CD14-positive monocyte (primary cell): ENCODE measurements at regions not wholly inside any gene's neighbourhood (a gene's known extent, or its start where the extent isn't known, plus 50 kb on each side); places are given as distances from the start of the nearest gene placed in this dataset.

ENCODE experiments used
- DNase-seq, 3 donors: peaks; one replicate each; pipeline ENCODE4 v3.0.0-alpha.2; 2011 to 2022
- H2AFZ ChIP-seq: 2 replicates; pipeline ENCODE4 v1.6.0; 2012; ENCODE audit warnings: mild to moderate bottlenecking, low read depth, low read length, inconsistent platforms; ENCODE audit not compliant: insufficient read depth, poor library complexity, severe bottlenecking
- H3K27ac ChIP-seq, 2 donors: 1 replicate in 1 of 2; 2 replicates in 1 of 2; pipeline ENCODE4 v1.5.1; 2012 to 2013; ENCODE audit warnings: low read length in 2 of 2, control low read depth in 1 of 2, inconsistent platforms in 1 of 2, low read depth in 1 of 2, mild to moderate bottlenecking in 1 of 2
- H3K27me3 ChIP-seq, 2 donors: one replicate each; pipeline versions ENCODE4 v1.6.0 to v1.6.1; 2011 to 2013; ENCODE audit warnings: low read length in 2 of 2; ENCODE audit not compliant: control insufficient read depth in 2 of 2, insufficient read depth in 2 of 2
- H3K36me3 ChIP-seq, 2 donors: replicated peaks in 1 of 2; 1 replicate in 1 of 2; 2 replicates in 1 of 2; pipeline versions ENCODE4 v1.5.1 to v1.6.1; 2012 to 2013; ENCODE audit warnings: low read length in 2 of 2, control low read depth in 1 of 2, inconsistent platforms in 1 of 2, mild to moderate bottlenecking in 1 of 2; ENCODE audit not compliant: insufficient read depth in 2 of 2, control insufficient read depth in 1 of 2
- H3K4me1 ChIP-seq, 2 donors: 1 replicate in 1 of 2; 2 replicates in 1 of 2; pipeline versions ENCODE4 v1.5.1 to v1.6.1; 2012 to 2013; ENCODE audit warnings: low read length in 2 of 2, control low read depth in 1 of 2, inconsistent platforms in 1 of 2, mild to moderate bottlenecking in 1 of 2, moderate library complexity in 1 of 2; ENCODE audit not compliant: insufficient read depth in 2 of 2, control insufficient read depth in 1 of 2
- H3K4me2 ChIP-seq: replicated peaks from 2 replicates; pipeline ENCODE3; 2012; ENCODE audit warnings: low read length, moderate library complexity, mild to moderate bottlenecking; ENCODE audit not compliant: poor library complexity, severe bottlenecking; ENCODE audit errors: extremely low read depth
- H3K4me3 ChIP-seq, 3 experiments: fragments of 200-600 bp in 1 of 3; sonication (generic) in 1 of 3; replicated peaks in 1 of 3; 1 replicate in 2 of 3; 2 replicates in 1 of 3; pipeline ENCODE4 v1.5.1; 2011 to 2013; ENCODE audit warnings: low read length in 3 of 3, mild to moderate bottlenecking in 3 of 3, control low read depth in 2 of 3, low read depth in 2 of 3, inconsistent platforms in 1 of 3, moderate library complexity in 1 of 3
- H3K79me2 ChIP-seq: 2 replicates; pipeline ENCODE4 v1.6.0; 2012; ENCODE audit warnings: mild to moderate bottlenecking, control low read depth, inconsistent platforms, low read length, moderate library complexity; ENCODE audit not compliant: insufficient read depth
- H3K9ac ChIP-seq: 2 replicates; pipeline ENCODE4 v1.6.0; 2017; ENCODE audit warnings: low read length, mild to moderate bottlenecking; ENCODE audit not compliant: insufficient read depth, poor library complexity, severe bottlenecking
- H3K9me3 ChIP-seq, 2 donors: replicated peaks in 1 of 2; 1 replicate in 1 of 2; 2 replicates in 1 of 2; pipeline versions ENCODE4 v1.5.1 to v1.6.1; 2012 to 2013; ENCODE audit warnings: low read length in 2 of 2, control low read depth in 1 of 2; ENCODE audit not compliant: control insufficient read depth in 1 of 2, insufficient read depth in 1 of 2
- H4K20me1 ChIP-seq: 2 replicates; pipeline ENCODE4 v1.6.0; 2012; ENCODE audit warnings: mild to moderate bottlenecking, low read length, control low read depth, moderate library complexity; ENCODE audit not compliant: insufficient read depth
- H3K27ac Mint-ChIP-seq, 7 donors: one replicate each; pipeline ENCODE4 v1.8.0; 2020; ENCODE audit warnings: mild to moderate bottlenecking in 7 of 7, mixed read lengths in 7 of 7, moderate library complexity in 6 of 7, inconsistent platforms in 2 of 7
- H3K27me3 Mint-ChIP-seq, 3 donors: one replicate each; pipeline ENCODE4 v1.8.0; 2021 to 2022; ENCODE audit warnings: low read depth in 3 of 3, mild to moderate bottlenecking in 3 of 3, mixed read lengths in 3 of 3, moderate library complexity in 3 of 3, inconsistent platforms in 1 of 3
- H3K36me3 Mint-ChIP-seq, 2 donors: one replicate each; pipeline ENCODE4 v1.8.0; 2020; ENCODE audit warnings: mixed read lengths in 2 of 2, inconsistent platforms in 1 of 2, mild to moderate bottlenecking in 1 of 2
- H3K4me1 Mint-ChIP-seq: one replicate; pipeline ENCODE4 v1.8.0; 2020; ENCODE audit warnings: mild to moderate bottlenecking, mixed read lengths
- H3K4me3 Mint-ChIP-seq, 2 donors: one replicate each; pipeline ENCODE4 v1.8.0; 2020; ENCODE audit warnings: mild to moderate bottlenecking in 2 of 2, mixed read lengths in 2 of 2, moderate library complexity in 1 of 2
- H3K9me3 Mint-ChIP-seq, 7 donors: one replicate each; pipeline ENCODE4 v1.8.0; 2020 to 2022; ENCODE audit warnings: mixed read lengths in 7 of 7, mild to moderate bottlenecking in 6 of 7, moderate library complexity in 6 of 7, inconsistent platforms in 2 of 7
- CTCF ChIP-seq: fragments of 200-600 bp; IDR thresholded peaks from one replicate; pipeline ENCODE4 v1.8.0; 2022; ENCODE audit warnings: antibody characterized with exemption, mild to moderate bottlenecking
- WGBS: methylation state at CpG from one replicate; pipeline ENCODE4 v1.1.5; 2013; ENCODE audit warnings: missing lambda C conversion rate; ENCODE audit not compliant: insufficient coverage; 5-methylcytosine and 5-hydroxymethylcytosine counted together
- intact Hi-C, 2 donors: fragments of 100-400 bp; cut with micrococcal nuclease; formaldehyde crosslinking; loops; one replicate each; pipeline versions ENCODE4 v1.15.0 to v1.15.1; 2023

DNA sequence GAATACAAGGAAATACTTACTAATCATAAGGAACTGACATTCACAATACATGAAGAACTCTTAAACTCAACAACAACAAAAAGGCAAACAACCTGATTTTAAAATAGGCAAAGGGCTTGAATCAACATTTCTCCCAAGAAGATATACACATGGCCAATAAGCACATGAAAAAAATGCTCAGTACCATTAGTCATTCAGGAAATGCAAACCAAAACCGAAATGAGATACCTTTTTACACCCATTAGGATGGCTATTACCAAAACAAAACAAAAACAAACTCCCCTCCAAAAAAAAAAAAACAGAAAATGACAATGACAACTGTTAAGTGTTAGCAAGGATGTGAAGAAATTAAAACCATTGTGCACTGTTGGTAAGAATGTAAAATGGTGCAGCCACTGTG is 104.1 kb upstream of the ZNF462 start:
- intact Hi-C loops = no loop called here
- Histone ChIP-seq H3K4me3 (no peak overlapping the region), H2AFZ (no peak overlapping the region), H4K20me1 (no peaks in the 10 kb centered on the region), H3K36me3 (no peaks in the 10 kb centered on the region), H3K27ac (no peak overlapping the region), H3K9me3 (no peaks in the 10 kb centered on the region), H3K4me1 (no peaks in the 10 kb centered on the region), H3K79me2 (no peaks in the 10 kb centered on the region), H3K9ac (no peak overlapping the region), H3K27me3 (no peaks in the 10 kb centered on the region), H3K4me2 (no peak overlapping the region)
- H3K4me1 Mint-ChIP-seq = no peaks in the 10 kb centered on the region
- H3K4me3 Mint-ChIP-seq = no peak overlapping the region
- no peak for DNase-seq
- H3K36me3 Mint-ChIP-seq = no peaks in the 10 kb centered on the region
- peaks cover 0 to 1% (median 0%) of the 10 kb centered on the region in 7 donors for H3K9me3 Mint-ChIP-seq
- WGBS = no CpG with 5 or more reads among the region's 1 CpG
- peaks cover 0 to 1% (median 0%) of the 10 kb centered on the region in 3 donors for H3K27me3 Mint-ChIP-seq
- H3K27ac Mint-ChIP-seq = no peak overlapping the region
- no peak for TF ChIP-seq CTCF

DNA sequence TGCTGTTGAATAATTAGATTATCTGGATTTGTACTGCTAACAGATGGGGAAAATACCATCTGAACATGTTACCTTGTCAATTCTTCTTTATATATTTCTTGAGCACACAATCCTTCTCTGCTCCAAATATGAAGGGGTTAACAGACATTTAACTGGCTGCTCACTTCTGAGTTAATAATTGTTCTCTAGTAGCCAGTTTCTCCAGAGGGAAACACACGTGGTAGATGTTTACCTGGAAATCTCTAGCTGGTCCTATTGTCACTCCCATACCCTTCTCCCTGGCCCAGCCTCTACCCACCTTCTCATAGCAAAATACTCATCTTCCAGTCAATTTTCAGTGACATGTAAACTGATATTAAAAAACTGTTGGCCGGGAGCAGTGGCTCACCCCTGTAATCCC is 101.5 kb upstream of the ZNF462 start:
- no peak for TF ChIP-seq CTCF
- no peak overlapping the region for H3K27ac Mint-ChIP-seq
- H3K27me3 ChIP-seq = no peaks in the 10 kb centered on the region
- no peak overlapping the region for H3K4me2 ChIP-seq
- H3K9ac ChIP-seq = no peak overlapping the region
- DNase-seq = no peak
- no peaks in the 10 kb centered on the region for H3K4me1 Mint-ChIP-seq
- H3K27me3 Mint-ChIP-seq = peaks cover 0 to 1% (median 0%) of the 10 kb centered on the region in 3 donors
- intact Hi-C loops = no loop called here
- H3K4me3 Mint-ChIP-seq = no peak overlapping the region
- no peak overlapping the region for H2AFZ ChIP-seq
- H3K9me3 ChIP-seq = no peaks in the 10 kb centered on the region
- H3K27ac ChIP-seq = no peak overlapping the region
- peaks cover 0 to 4% (median 1%) of the 10 kb centered on the region in 7 donors for H3K9me3 Mint-ChIP-seq
- no peaks in the 10 kb centered on the region for H3K4me1 ChIP-seq
- no peaks in the 10 kb centered on the region for H3K36me3 Mint-ChIP-seq
- no peaks in the 10 kb centered on the region for H3K79me2 ChIP-seq
- H4K20me1 ChIP-seq = no peaks in the 10 kb centered on the region
- no peaks in the 10 kb centered on the region for H3K36me3 ChIP-seq
- no peak overlapping the region for H3K4me3 ChIP-seq
- 80% methylated on average over 1 of the region's 2 CpGs for WGBS
